ENCODE measurements at regions not wholly inside any gene's neighbourhood (a gene's known extent, or its start where the extent isn't known, plus 50 kb on each side); places are given as distances from the start of the nearest gene placed in this dataset.

- DNase-seq (ENCODE audit: low read depth), result no peak
- no peak for TF ChIP-seq MAX (IDR thresholded peaks at IDR 0.05; ENCODE audit: low read depth, low read length)
- no peak for TF ChIP-seq POLR2A (IDR thresholded peaks at IDR 0.05; ENCODE audit: extremely low read depth, insufficient read length)
- no peak for TF ChIP-seq CTCF (IDR thresholded peaks at IDR 0.05; ENCODE audit: low read depth, low read length)
- no peak for TF ChIP-seq MYC (IDR thresholded peaks at IDR 0.05; ENCODE audit: low read depth, low read length)
- H3K4me3 ChIP-seq (ENCODE audit: low read depth, low read length), result no peak overlapping the region
Observed at GRCh38 chr6:29884261-29884660, 56.6 kb downstream of the HLA-G start.

GRCh38 chr6:29886701-29887100, 55.6 kb upstream of the HLA-A start:
- no peak overlapping the region for H3K4me3 ChIP-seq (ENCODE audit: low read depth, low read length)
- no peak for TF ChIP-seq CTCF (IDR thresholded peaks at IDR 0.05; ENCODE audit: low read depth, low read length)
- no peak for TF ChIP-seq MYC (IDR thresholded peaks at IDR 0.05; ENCODE audit: low read depth, low read length)
- TF ChIP-seq MAX (IDR thresholded peaks at IDR 0.05; ENCODE audit: low read depth, low read length), result no peak
- TF ChIP-seq POLR2A (IDR thresholded peaks at IDR 0.05; ENCODE audit: extremely low read depth, insufficient read length), result no peak
- no peak for DNase-seq (ENCODE audit: low read depth)

GRCh38 chr6:29887330-29887818, 55.0 kb upstream of the HLA-A start:
- DNase-seq (ENCODE audit: low read depth), result no peak
- H3K4me3 ChIP-seq (ENCODE audit: low read depth, low read length), result no peak overlapping the region
- no peak for TF ChIP-seq MAX (IDR thresholded peaks at IDR 0.05; ENCODE audit: low read depth, low read length)
- TF ChIP-seq CTCF (IDR thresholded peaks at IDR 0.05; ENCODE audit: low read depth, low read length), result no peak
- no peak for TF ChIP-seq POLR2A (IDR thresholded peaks at IDR 0.05; ENCODE audit: extremely low read depth, insufficient read length)
- no peak for TF ChIP-seq MYC (IDR thresholded peaks at IDR 0.05; ENCODE audit: low read depth, low read length)

GRCh38 chr6:29887819-29888776, 54.2 kb upstream of the HLA-A start:
- TF ChIP-seq MAX (IDR thresholded peaks at IDR 0.05; ENCODE audit: low read depth, low read length), result no peak
- no peak for TF ChIP-seq CTCF (IDR thresholded peaks at IDR 0.05; ENCODE audit: low read depth, low read length)
- TF ChIP-seq POLR2A (IDR thresholded peaks at IDR 0.05; ENCODE audit: extremely low read depth, insufficient read length), result no peak
- no peak for TF ChIP-seq MYC (IDR thresholded peaks at IDR 0.05; ENCODE audit: low read depth, low read length)
- H3K4me3 ChIP-seq (ENCODE audit: low read depth, low read length), result peak overlapping the region; percentile 36
- DNase-seq (ENCODE audit: low read depth), result peak; percentile 17
